Heart right ventricle (tissue), 16 donors: ENCODE measurements at regions not wholly inside any gene's neighbourhood (a gene's known extent, or its start where the extent isn't known, plus 50 kb on each side); places are given as distances from the start of the nearest gene placed in this dataset.

Experiments used
- ATAC-seq, 8 donors: fragments of 200-7000 bp; cut with Tn5 transposase; one replicate each; pipeline ENCODE4 v1.9.1; 2020; ENCODE audit warnings: mild to moderate bottlenecking in 8 of 8, moderate library complexity in 8 of 8, moderate number of reproducible peaks in 1 of 8
- DNase-seq, 2 donors: peaks; one replicate each; pipeline ENCODE4 v3.0.0-alpha.2; 2020
- H3K27ac ChIP-seq, 10 donors: fragments of 200-600 bp; sonication (generic) in 2 of 10; one replicate each; pipeline versions ENCODE4 v1.5.0 to v1.8.0; 2020 to 2022; ENCODE audit warnings: mild to moderate bottlenecking in 3 of 10
- H3K27me3 ChIP-seq, 7 donors: fragments of 200-600 bp; one replicate each; pipeline ENCODE4 v1.8.0; 2021 to 2022; ENCODE audit warnings: mild to moderate bottlenecking in 2 of 7
- H3K36me3 ChIP-seq, 9 donors: fragments of 200-600 bp; sonication (generic) in 1 of 9; one replicate each; pipeline versions ENCODE4 v1.5.0 to v1.8.0; 2020 to 2022; ENCODE audit warnings: mild to moderate bottlenecking in 2 of 9
- H3K4me1 ChIP-seq, 9 donors: fragments of 200-600 bp; sonication (generic) in 1 of 9; one replicate each; pipeline versions ENCODE4 v1.5.0 to v1.8.0; 2020 to 2022; ENCODE audit warnings: mild to moderate bottlenecking in 4 of 9
- H3K4me3 ChIP-seq, 10 donors: fragments of 200-600 bp; sonication (generic) in 2 of 10; one replicate each; pipeline versions ENCODE4 v1.5.0 to v1.8.0; 2020 to 2022; ENCODE audit warnings: mild to moderate bottlenecking in 7 of 10, moderate library complexity in 2 of 10
- H3K9me3 ChIP-seq, 11 donors: fragments of 200-600 bp in 10 of 11; sonication (generic) in 2 of 11; one replicate each; pipeline versions ENCODE4 v1.5.0 to v1.8.0; 2013 to 2022; ENCODE audit warnings: mild to moderate bottlenecking in 2 of 11, control low read depth in 1 of 11, moderate library complexity in 1 of 11
- CTCF ChIP-seq, 9 donors: fragments of 200-600 bp; sonication (generic) in 2 of 9; IDR thresholded peaks; one replicate each; pipeline versions ENCODE4 v1.5.0 to v1.8.0; 2021 to 2022; ENCODE audit warnings: antibody characterized with exemption in 9 of 9, mild to moderate bottlenecking in 5 of 9, moderate library complexity in 1 of 9
- WGBS, 2 donors: extraction: QIAGEN DNeasy Blood & Tissue Kit; methylation state at CpG; one replicate each; pipeline ENCODE4 v1.1.7; 2013; ENCODE audit warnings: inconsistent platforms in 1 of 2; 5-methylcytosine and 5-hydroxymethylcytosine counted together
- intact Hi-C, 10 donors: fragments of 100-400 bp; cut with DNase I; formaldehyde crosslinking; loops; one replicate each; pipeline versions ENCODE4 v1.11.1 to v1.14.2; 2022
- donor health status: Arrhythmogenic right ventricular cardiomyopathy.
- donor health status: ischemic (EF 13 %, LVEDD 7.1; RV severe dilation, severe dysfunction).
- donor health status: healthy with polysubstance abuse.
- donor health status: DM: no; HTN: yes; CAD: no.
- donor health status: DM: no; HTN: no; CAD: no.
- donor health status: ischemic (EF 25% LVEDD 6.9; RV normal size, moderate dysfunction).
- donor health status: ischemic (EF 25% LVEDD 5.7; RV mildly dilated, moderate dysfunction).
- donor health status: healthy.
- donor health status: DM: yes; HTN: yes; CAD: no.
- donor health status: Ischemic cardiomyopathy.
- donor health status: ischemic (EF 35%, LVEDD 5.7; RV mildly dilated, moderate dysfunction).
- donor health status: nonischemic (EF 11% LVEDD 7.7; RV severe dilation, severe dysfunction).
- donor health status: DM: yes; HTN: yes; CAD: no.
- donor health status: PGD.
- donor health status: ischemic (EF 29% LVEDD 5.4; RV normal size, mild dysfunction).
- donor health status: nonischemic (EF 23%, LVEDD 6.1; RV moderate dilation, normal function).

GRCh38 chr1:4513685-4514084 is 140.7 kb upstream of the AJAP1 start:
- Histone ChIP-seq H3K27ac (no peak overlapping the region), H3K36me3 (no peaks in the 10 kb centered on the region), H3K4me3 (no peak overlapping the region), H3K4me1 (peaks cover 3 to 49% (median 22%) of the 10 kb centered on the region in 9 donors), H3K9me3 (no peaks in the 10 kb centered on the region), H3K27me3 (peaks cover 0 to 6% (median 0%) of the 10 kb centered on the region in 7 donors)
- 66 to 69% methylated on average over 7 of the region's 7 CpGs for WGBS, 2 donors
- DNase-seq (no peak), ATAC-seq (no peak)
- TF ChIP-seq CTCF (IDR thresholded peaks at IDR 0.05) = no peak
- intact Hi-C loops = no loop called here

GRCh38 chr1:4515727-4516289 is 138.6 kb upstream of the AJAP1 start:
- WGBS, 2 donors = 46 to 52% methylated on average over 15 of the region's 15 CpGs
- intact Hi-C loops = no loop called here
- DNase-seq = peak in 1 of 2 donors; percentile 22
- H3K9me3 ChIP-seq = no peaks in the 10 kb centered on the region
- no peaks in the 10 kb centered on the region for H3K36me3 ChIP-seq
- no peak for TF ChIP-seq CTCF (IDR thresholded peaks at IDR 0.05)
- H3K4me1 ChIP-seq = peaks cover 0 to 40% (median 15%) of the 10 kb centered on the region in 9 donors
- H3K4me3 ChIP-seq = no peak overlapping the region
- ATAC-seq = peak in 4 of 8 donors; percentile 32 to 55 (median 42)
- no peaks in the 10 kb centered on the region for H3K27me3 ChIP-seq
- H3K27ac ChIP-seq = no peak overlapping the region

- Histone ChIP-seq H3K27me3 (no peaks in the 10 kb centered on the region), H3K4me1 (peaks cover 0 to 38% (median 13%) of the 10 kb centered on the region in 9 donors), H3K4me3 (no peak overlapping the region), H3K36me3 (no peaks in the 10 kb centered on the region), H3K9me3 (no peaks in the 10 kb centered on the region), H3K27ac (no peak overlapping the region)
- DNase-seq (no peak), ATAC-seq (no peak)
- intact Hi-C loops = no loop called here
- 90 to 91% methylated on average over 7 of the region's 7 CpGs for WGBS, 2 donors
- TF ChIP-seq CTCF (IDR thresholded peaks at IDR 0.05) = no peak
These were observed 137.8 kb upstream of the AJAP1 start for GRCh38 chr1:4516596-4516995.

- H3K27me3 ChIP-seq = no peaks in the 10 kb centered on the region
- H3K4me3 ChIP-seq = no peak overlapping the region
- intact Hi-C loops = no loop called here
- TF ChIP-seq CTCF (IDR thresholded peaks at IDR 0.05) = no peak
- H3K4me1 ChIP-seq = peaks cover 0 to 32% (median 8%) of the 10 kb centered on the region in 9 donors
- no peaks in the 10 kb centered on the region for H3K36me3 ChIP-seq
- DNase-seq (no peak), ATAC-seq (no peak)
- H3K27ac ChIP-seq = no peak overlapping the region
- 83 to 84% methylated on average over 19 of the region's 19 CpGs for WGBS, 2 donors
- no peaks in the 10 kb centered on the region for H3K9me3 ChIP-seq
These were observed 137.0 kb upstream of the AJAP1 start for GRCh38 chr1:4517186-4517954.
